ENCODE measurements at regions not wholly inside any gene's neighbourhood (a gene's known extent, or its start where the extent isn't known, plus 50 kb on each side); places are given as distances from the start of the nearest gene placed in this dataset.

DNA sequence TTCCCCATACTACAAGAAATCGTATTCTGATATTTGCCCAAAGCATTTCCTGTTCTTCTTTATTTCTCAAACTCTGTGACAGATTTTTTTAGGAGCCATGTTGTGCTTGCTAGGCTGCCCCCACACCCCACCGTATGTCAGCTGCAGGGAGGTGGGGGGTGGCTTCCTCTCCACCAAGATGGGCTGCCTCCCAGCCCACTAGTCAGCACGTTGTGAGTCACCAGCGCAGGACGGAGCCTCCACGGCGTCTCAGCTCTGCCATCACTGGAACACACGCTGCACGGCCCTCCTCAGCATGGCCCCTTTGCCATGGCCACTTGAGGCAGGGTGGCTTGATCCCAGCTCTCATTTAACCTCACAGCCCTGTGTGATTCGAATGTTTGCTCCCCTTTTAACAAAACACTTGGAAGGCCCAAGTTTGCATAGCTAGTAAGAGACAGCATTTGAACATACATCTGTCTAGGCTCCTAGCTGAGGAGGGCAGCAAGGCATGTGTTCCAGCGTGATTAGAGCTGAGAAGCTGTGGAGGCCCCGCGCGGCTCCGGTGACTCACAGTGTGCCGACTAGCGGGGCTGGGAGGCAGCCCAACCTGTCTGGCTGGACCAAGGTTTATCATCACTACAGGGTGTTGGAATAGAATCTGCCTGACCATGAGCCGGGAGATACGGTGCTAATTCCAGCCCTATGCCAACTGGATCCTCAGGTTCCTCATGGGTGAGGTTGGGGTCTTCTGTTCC lies 180.7 kb upstream of the NCAM1 start:
- DNase-seq (ENCODE audit: low read depth, low spot score) = no peak

DNA sequence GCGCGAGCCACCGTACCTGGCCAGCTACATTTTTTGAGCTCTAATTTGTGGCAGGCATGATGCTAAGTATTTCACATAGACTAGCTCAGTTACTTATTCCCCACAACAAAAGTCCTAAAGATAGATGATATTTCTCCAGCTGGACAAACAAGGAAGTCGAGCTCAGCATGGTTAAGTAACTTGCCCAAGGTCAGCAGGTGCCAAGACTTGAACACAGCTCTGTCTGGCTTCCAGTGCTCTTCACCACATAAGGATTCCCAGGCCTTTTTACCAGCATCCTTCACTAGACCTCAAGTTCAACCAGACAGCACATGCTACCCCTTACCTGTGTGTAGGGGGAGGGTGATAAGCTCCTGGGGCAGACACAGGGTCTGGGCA lies 177.3 kb upstream of the NCAM1 start:
- no peak for DNase-seq (ENCODE audit: low read depth, low spot score)

DNA sequence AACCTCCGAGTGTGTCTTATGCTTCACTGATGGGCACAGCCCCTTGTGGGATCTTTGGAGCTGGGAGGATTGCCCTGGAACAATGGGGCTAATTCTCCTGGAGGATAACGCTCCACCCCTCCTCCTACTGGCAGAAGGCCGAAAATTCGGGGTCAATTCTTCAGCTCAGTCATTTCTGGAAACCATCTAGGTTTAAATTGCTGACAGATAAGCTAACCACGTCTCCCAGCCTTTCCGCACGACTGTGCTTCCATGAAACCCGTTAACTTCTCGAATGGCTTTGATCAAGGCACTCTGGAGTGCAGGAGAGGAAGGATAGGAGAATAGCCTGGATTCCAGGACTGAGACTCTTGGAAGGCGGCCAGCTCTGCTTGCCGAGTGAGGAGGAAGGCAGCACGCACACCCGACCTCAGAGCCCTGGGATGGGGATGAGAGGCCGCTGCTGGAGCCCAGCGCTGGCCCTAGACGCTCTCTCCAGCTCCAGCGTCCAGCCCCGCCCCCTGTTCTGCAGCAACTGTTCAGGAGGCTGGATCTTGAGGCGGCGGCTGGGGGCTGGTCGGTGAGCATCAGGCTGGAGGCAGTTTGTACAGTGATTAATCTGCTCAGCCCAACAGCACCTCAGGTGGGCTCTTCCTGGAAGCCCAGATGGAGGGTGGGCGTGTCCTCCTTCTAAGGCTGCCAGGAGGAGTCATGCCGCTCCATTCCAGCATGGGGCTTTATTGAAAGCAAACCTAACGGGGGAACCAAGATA lies 176.7 kb upstream of the NCAM1 start:
- DNase-seq (ENCODE audit: low read depth, low spot score) = no peak

DNA sequence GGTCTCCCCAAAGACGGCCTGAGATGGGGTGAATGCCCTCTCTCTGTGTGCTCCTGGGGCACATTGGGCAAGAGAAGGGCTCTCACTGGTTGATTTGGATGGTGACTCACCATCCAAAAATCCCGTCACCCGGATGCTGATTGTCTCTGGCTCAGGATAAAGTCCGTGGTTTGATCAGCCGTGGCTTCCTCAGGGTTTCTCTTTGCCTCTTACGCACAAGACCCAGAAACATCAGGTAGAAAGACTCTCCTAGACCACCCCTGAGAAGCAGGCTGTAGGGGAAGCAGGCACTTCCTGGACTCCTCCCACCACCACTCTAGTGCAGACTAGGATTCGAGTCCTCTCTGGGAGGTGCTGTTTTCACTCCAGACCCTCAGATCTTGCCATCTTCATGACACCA lies 176.1 kb upstream of the NCAM1 start:
- no peak for DNase-seq (ENCODE audit: low read depth, low spot score)

DNA sequence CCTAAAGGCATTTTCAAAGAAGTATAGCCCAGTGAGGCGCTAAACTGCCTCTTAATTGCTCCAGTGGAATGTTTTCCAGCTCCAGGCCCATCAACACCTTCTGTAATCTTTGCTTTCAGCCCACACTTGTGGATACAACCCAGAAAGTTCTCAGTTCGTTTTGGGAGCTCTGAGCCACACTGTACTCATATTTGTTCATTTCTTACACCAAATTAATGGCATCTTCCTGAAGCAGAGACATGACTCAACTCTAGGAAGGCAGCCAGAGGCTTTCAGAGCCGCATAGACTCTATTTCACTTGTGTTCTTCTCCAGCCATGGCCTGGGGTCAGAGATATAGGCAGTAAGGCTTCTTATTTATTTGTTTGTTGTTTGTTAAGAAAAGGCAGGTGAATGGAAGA lies 175.5 kb upstream of the NCAM1 start:
- no peak for DNase-seq (ENCODE audit: low read depth, low spot score)

DNA sequence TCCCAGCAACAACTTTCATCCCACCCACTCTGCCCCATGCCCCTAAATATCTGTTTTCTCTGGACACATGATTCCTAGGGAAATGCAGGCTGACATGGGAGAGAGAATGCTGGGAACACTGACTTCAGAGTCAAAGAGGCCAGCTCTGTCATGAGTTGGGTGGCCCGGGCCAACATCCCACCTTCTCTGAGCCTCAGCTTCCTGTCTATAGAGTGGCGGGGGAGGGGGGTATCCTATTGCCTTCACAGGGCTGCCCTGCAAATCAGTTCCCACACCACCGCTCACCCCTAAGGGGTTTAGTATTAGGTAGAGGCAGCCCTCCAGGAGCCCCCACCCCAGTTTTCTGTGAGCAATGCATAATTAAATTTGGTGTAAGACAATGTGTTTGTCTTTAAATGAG lies 175.0 kb upstream of the NCAM1 start:
- no peak for DNase-seq (ENCODE audit: low read depth, low spot score)

DNA sequence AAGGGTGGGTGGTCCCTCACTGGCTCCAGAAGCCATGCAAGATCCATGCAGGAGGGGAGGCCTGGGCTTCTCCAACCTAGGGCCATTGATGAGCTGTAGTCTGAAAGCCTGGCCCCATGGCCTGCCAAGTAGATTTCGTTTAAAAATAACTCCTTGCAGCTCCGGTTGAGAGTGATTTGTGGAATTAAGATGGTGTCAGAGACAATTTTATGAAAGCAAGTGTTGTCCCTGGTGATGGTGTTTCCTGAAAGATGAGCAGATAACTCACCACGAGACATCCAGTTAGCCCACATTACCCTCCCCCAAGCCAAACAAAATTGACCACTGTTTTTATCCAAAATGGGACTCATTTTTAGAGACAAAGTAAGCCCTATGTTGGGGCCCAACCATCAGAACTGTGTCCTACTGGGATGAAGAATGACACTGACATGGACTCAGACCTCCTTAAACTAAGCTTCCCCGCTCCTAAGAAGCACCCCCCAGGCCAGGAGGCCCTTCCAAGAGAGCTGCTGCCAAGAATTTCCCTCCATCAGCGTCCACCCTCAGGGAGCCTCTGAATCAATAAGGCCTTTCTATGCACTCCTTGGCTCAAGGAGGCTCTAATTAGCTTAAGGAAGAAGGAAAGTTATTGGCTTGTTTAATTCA lies 174.2 kb upstream of the NCAM1 start:
- DNase-seq (ENCODE audit: low read depth, low spot score) = no peak

DNA sequence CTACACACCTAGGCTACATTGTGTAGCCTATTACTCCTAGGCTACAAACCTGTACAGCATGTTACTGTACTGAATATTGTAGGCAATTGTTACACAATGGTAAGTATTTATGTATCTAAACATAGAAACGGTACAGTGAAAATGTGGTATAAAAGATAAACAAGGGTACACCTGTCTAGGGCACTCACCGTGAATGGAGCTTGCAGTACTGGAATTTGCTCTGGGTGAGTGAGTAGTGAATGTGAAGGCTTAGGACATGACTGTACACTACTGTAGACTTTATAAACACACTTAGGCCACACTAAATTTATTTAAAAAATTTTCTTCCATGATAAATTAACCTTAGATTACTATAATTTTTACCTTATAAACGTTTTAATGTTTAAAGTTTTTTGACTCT lies 171.7 kb upstream of the NCAM1 start:
- no peak for DNase-seq (ENCODE audit: low read depth, low spot score)

DNA sequence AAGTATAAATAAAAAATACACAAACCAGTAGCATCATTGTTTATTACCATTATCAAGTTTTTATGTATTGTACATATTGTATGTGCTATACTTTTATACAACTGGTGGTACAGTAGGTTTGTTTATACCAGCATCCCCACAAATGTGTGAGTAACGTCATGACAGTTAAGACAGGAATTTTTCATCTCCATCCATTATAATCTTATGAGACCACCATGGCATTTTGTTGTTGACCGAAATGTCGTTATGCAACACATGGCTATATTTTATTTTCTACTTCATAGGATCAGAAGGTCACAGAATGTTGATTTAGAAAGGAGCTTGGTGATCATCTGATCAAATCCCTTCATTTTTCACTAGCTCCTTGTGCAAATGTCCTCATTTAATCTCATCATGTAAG lies 170.9 kb upstream of the NCAM1 start:
- no peak for DNase-seq (ENCODE audit: low read depth, low spot score)

DNA sequence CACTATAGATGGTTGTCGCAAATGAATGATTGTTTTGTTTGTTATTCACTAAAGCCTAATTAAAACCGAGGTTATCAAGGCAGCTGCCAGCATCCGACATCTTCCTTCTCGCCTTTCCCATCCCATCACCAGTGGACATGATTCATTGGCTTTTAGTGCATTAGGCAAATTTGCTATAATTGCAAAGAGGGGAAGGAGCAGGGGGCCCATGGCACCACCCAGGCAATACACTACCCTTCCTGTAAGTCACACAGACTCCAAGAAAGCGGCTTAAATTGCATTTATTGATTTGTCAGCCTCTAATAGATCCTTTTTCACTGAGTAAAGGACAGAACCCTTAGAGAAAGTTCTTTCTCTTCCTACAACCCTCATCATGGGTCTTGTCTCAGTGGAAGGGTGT lies 169.2 kb upstream of the NCAM1 start:
- DNase-seq (ENCODE audit: low read depth, low spot score) = no peak

DNA sequence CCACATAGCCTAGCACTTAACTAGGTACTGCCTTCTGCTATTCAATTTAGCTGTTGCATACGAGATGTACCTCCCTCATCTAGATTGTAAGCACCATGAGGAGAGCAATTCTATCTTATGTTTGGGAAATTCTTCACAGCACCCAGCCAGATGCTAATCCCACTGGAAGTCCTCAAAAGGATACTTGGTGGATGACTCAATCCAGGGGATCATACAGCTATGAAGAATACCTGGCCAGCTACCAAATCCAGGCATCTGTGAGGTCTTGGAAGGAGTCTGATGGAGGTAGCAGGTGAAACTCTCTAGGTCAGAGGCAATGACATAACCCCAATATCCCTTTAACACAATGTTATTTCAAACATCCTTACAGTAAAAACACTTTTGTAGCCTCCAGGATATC lies 167.8 kb upstream of the NCAM1 start:
- DNase-seq (ENCODE audit: low read depth, low spot score) = no peak

DNA sequence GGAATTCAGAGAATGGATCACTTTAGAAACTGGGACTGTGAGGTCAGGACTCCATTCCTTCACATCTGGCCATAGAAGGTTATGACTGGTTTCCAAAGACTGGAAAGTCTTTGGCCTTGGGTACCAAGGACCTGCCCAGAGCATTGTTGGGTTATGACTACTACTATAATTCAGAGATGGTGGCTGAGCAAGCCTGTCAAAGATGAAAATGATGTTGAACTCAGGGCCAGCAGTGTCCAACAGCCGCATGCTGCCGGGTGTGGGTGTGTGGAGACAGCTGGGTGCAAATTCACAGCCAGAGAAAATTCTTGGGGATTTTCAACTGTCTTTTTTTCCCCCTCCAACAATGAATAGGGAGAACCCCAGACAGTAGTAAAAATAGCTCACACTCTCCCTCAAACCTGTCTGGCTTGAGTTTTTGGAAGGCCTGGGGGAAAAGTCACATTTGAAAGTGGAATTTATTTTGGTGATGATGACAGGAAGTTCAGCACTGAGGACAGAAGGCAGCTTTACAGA lies 166.8 kb upstream of the NCAM1 start:
- DNase-seq (ENCODE audit: low read depth, low spot score) = no peak

DNA sequence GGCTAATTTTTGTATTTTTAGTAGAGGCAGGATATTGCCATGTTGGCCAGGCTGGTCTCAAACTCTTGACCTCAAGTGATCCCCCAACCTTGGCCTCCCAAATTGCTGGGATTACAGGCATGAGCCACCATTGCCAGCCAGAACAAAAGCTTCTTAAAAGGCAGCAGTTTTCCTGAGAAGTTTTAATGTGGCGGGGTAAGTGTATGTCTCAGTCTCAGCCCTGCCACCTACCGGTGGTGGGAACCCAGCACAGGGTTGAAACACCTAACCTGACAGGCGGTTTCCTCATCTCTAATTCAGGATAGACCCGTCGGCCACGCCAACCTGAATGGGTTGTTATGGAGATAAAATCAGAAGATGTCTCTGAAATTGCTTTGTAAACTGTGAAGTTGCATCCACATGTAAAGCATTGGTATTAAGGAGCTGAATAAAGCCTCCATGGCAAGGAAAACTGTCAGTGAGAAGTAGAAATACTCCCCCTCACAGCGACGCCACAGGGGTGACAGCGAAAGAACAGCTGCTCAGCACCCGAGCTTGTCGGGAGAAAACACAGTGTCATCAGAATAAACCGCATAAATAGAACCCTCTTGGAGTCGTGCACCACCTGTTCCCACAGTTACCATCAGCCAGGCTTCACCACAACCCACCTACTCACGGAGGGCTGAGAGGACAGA lies 165.9 kb upstream of the NCAM1 start:
- DNase-seq (ENCODE audit: low read depth, low spot score) = no peak

DNA sequence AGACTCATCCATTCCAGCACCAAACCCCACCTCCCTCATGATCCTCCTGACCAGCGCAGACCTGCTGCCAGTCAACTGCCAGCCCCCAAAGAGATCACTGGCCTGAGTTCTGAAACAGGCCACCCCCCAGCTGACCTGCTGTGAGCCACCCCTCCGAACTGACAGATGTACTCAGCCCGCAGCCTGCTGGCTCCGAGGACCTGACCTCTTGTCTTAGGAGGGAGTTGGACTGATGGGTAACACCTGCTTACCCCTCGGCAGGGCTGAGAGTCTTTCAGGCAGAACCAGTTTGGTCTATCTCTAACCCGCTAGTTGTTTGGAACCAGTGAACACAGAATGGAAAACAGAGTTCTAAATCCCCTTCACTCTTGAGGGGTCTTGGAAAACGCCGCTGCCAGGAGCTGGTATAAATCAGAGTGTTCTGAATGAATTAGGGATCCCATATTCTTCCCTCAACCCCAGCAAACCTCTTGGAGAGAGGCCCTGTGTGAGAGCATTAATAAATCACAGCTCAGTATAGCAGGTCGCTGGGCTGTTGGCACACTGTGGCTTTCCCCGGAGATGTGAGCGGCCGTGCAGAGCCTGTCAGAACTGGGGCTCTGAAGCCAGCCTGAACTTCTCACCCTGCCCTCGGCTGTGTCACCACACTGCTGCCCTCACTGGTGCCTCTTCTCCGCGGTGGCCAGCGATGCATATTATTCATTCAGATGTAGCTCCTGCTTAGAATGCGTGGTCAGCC lies 165.1 kb upstream of the NCAM1 start:
- no peak for DNase-seq (ENCODE audit: low read depth, low spot score)

DNA sequence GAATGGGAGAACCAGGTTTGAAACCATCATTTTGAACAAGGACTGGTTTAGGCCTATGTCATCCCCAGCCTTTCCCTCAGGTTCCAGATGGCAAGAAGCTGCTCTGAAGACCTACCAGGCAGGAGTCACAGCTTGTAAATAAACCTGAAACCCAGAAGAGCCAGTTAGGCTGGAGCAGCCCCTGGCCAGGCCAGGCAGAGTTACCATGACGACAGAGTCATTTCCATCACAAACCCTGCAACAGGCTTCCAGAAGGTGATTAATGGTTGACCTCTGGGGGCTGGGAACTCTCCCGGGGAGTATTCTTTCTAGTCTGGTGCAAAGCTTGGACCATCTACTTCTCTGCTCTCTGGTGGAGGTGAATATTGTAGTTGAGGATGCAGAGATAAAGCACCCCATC lies 164.1 kb upstream of the NCAM1 start:
- DNase-seq (ENCODE audit: low read depth, low spot score) = no peak

DNA sequence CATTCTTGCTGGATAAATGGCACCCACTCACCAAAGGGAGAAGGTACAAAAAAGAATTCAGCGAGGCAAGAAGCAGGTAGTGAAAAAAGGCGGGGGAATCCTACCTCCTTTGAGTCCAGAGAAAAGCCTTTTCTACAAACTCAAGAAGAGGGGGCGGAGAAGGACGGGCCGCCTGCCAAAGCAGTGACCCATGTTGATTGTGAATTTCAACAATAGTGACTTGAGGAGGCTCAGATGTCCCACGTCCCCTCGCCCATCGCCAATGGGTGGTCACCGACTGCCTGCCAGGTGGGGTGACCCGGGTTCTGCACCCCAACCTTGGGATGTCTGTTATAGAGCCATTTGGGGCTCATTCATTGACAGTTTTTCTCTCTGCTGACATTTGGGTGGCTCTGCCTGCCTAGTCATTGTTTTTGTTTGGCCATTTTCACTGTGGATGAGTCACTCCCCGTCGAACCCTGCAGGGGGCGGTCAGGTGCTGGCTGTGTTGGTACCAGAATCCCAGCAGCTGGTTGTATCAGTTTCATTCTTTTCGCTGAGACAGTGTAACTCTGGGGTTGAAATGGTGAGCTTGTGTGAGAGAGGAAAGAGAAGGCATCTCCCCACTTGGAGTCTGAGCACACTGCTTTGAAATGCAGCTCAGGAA lies 163.4 kb upstream of the NCAM1 start:
- no peak for DNase-seq (ENCODE audit: low read depth, low spot score)

DNA sequence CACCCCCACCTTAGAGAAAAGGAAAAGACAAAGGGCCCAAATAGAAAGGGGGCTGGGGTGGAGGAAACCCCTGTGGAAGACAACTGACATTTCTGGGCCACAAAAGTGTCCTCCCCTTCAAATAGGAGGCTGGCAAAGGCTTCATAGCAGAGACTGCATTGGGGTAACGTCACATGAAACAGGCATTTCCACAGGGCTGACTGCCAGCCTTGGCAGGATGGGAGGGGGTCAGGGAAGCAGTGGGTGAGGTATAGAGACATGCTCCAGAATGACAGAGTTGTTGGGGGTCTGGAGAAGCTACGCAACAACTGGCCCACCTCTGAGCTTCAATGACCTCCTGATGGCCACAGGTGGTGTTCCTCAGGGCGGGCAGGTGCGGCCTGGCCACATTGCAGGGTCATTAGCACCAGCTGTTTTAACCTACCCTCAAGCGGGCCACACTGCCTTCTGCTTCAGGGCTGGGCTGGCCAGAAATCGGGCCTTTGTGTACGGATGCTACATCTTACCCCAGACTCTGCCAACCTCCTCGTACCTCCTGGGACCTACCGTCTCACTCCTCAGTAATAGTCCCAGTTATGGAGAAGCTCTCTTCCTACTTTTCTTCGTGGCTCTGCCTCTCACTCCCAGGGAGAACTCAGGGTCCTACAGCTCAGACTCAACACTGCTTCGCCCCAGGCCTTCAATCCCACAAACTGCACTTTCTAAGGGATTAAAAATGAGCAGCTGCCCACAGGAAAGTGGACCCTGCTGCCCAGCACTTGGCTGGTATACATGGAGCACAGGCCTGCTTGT lies 160.0 kb upstream of the NCAM1 start:
- DNase-seq (ENCODE audit: low read depth, low spot score) = no peak

DNA sequence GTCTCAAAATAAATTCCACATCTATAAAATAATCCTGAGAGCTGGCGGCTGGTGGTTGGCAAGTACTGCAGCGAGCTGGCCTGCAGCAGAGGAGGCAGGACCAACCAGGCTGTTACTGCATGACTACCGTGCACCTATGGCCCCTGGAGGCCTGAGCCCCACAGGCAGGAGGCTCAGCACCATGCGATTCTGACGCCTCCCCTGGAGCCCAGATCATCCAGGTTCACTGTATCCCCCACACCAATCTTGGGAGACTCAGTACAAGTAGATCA lies 159.5 kb upstream of the NCAM1 start:
- no peak for DNase-seq (ENCODE audit: low read depth, low spot score)

DNA sequence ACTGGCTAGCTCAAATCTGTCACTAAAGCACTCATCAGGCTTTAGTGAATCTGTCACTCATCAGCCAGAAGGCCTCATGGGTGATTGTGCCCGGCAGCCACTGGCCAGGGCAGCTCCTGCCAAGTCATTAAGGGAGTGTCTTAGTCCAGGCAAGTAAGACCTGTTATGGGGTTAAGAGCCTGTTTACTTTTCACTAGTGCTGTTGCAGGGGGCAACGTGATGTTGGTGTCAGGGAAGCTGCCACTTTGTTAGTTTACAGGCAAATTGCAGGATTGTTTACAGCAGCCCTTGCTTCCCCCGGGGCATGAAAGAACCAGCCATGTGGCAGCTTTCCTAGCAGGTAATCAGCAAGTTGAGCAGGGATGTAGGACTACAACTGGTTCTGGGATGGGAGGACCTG lies 155.6 kb upstream of the NCAM1 start:
- DNase-seq (ENCODE audit: low read depth, low spot score) = no peak

DNA sequence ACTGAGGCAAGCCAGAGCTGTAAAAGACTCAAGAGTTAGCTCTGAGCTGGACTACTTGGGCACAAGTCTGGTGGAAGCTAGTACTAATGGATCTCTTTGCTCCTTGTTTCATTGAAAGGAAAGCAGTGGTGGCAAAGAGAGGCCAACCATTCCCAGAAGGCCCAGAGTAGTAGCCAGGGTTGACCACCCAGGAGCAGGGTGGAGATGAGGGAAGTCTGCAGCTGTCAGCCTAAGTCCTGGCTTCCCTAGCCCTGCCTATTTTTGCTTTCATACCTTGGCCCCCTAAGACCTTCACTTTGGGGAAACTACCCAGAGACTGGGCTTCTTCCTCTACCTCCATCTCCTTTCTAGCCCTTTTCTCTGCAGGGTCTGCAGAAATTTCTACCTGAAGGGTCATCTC lies 155.0 kb upstream of the NCAM1 start:
- DNase-seq (ENCODE audit: low read depth, low spot score) = no peak

DNA sequence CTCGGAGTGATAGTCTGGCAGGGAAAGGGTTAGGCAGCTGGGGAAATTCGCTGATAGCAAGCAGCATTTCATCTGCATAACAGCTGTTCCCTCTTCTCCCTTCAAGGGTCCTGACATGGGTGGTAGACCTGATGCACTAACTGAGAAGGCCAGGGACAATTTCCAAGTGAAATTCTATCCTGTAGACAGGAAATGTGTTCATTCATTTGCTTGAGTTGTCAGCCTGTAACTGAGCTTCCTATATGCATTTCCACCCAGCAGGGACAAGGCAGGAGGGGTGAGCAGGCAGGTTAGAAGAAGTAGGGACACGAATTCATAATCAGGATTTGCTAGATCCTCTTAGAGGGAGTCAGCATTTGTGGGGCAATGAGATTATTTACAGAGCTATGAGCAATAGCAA lies 154.3 kb upstream of the NCAM1 start:
- no peak for DNase-seq (ENCODE audit: low read depth, low spot score)
